H1 (cell line): ENCODE measurements at regions not wholly inside any gene's neighbourhood (a gene's known extent, or its start where the extent isn't known, plus 50 kb on each side); places are given as distances from the start of the nearest gene placed in this dataset.

Experiments
- CTCF ChIA-PET: fragments of 300-600 bp; sonication (Branson Sonifier 250); formaldehyde crosslinking; loops from one replicate; lab custom pipeline; 2021; ENCODE audit not compliant: partially characterized antibody; lab: Charles Lee
- POLR2A ChIA-PET: fragments of 300-600 bp; sonication (Branson Sonifier 250); formaldehyde crosslinking; loops from one replicate; lab custom pipeline; 2021; ENCODE audit warnings: inconsistent platforms; ENCODE audit not compliant: partially characterized antibody; lab: Charles Lee
- DNase-seq, 2 experiments: peaks; one replicate each; pipeline versions ENCODE4 v3.0.0 to v3.0.0-alpha.2; 2010 to 2022; ENCODE audit warnings: low spot score in 2 of 2, low read depth in 1 of 2, mixed read lengths in 1 of 2
- FAIRE-seq: peaks from 2 replicates; lab custom pipeline; 2011; peaks lifted over from hg19 to GRCh38; lab: Jason Lieb, UNC
- H2AFZ ChIP-seq: 2 replicates; pipeline ENCODE4 v1.8.1; 2012; ENCODE audit warnings: low read length, inconsistent platforms
- H2AK5ac ChIP-seq: 2 replicates; pipeline ENCODE4 v1.6.1; 2013; ENCODE audit warnings: low read depth, low read length
- H2BK120ac ChIP-seq: replicated peaks from 2 replicates; pipeline ENCODE3; 2013; ENCODE audit warnings: low read depth, low read length, inconsistent platforms
- H2BK12ac ChIP-seq: 2 replicates; pipeline ENCODE4 v1.6.1; 2013; ENCODE audit warnings: low read depth, low read length
- H2BK15ac ChIP-seq: 2 replicates; pipeline ENCODE4 v1.6.1; 2013; ENCODE audit warnings: low read length
- H2BK20ac ChIP-seq: 2 replicates; pipeline ENCODE4 v1.6.1; 2013; ENCODE audit warnings: low read length
- H2BK5ac ChIP-seq: 2 replicates; pipeline ENCODE4 v1.6.1; 2013; ENCODE audit warnings: low read depth, low read length
- H3K14ac ChIP-seq: 2 replicates; pipeline ENCODE4 v1.6.1; 2013; ENCODE audit warnings: inconsistent platforms; ENCODE audit not compliant: insufficient read length
- H3K18ac ChIP-seq: 2 replicates; pipeline ENCODE4 v1.6.1; 2013; ENCODE audit warnings: low read length; ENCODE audit errors: extremely low read depth
- H3K23ac ChIP-seq: 2 replicates; pipeline ENCODE4 v1.6.1; 2013; ENCODE audit warnings: inconsistent platforms; ENCODE audit not compliant: insufficient read length
- H3K23me2 ChIP-seq: 2 replicates; pipeline ENCODE4 v1.6.1; 2013; ENCODE audit warnings: low read depth, low read length
- H3K27ac ChIP-seq: 2 replicates; pipeline ENCODE4 v1.6.1; 2011; ENCODE audit warnings: low read depth, low read length, inconsistent platforms
- H3K27me3 ChIP-seq, 4 experiments: replicated peaks in 1 of 4; 1 replicate in 1 of 4; 2 replicates in 3 of 4; pipeline versions ENCODE4 v1.6.1 to v1.8.1; 2011 to 2013; ENCODE audit warnings: low read length in 3 of 4, mild to moderate bottlenecking in 3 of 4, inconsistent platforms in 2 of 4, mixed read lengths in 2 of 4, moderate library complexity in 1 of 4; ENCODE audit not compliant: control insufficient read depth in 3 of 4, insufficient read depth in 3 of 4; ENCODE audit errors: extremely low read depth in 1 of 4
- H3K36me3 ChIP-seq, 4 experiments: 2 replicates each; pipeline versions ENCODE4 v1.6.1 to v1.8.1; 2011 to 2013; ENCODE audit warnings: mild to moderate bottlenecking in 4 of 4, low read length in 3 of 4, moderate library complexity in 2 of 4, control low read depth in 1 of 4, inconsistent platforms in 1 of 4; ENCODE audit not compliant: insufficient read depth in 4 of 4, control insufficient read depth in 2 of 4
- H3K4ac ChIP-seq: replicated peaks from 2 replicates; pipeline ENCODE3; 2013; ENCODE audit warnings: low read length, low read depth, mixed read lengths, inconsistent platforms; ENCODE audit not compliant: insufficient read length
- H3K4me1 ChIP-seq, 4 experiments: replicated peaks in 1 of 4; 1 replicate in 1 of 4; 2 replicates in 3 of 4; pipeline versions ENCODE4 v1.6.1 to v1.8.1; 2011 to 2013; ENCODE audit warnings: low read length in 3 of 4, inconsistent platforms in 2 of 4, mixed read lengths in 1 of 4; ENCODE audit not compliant: insufficient read depth in 4 of 4, control insufficient read depth in 3 of 4
- H3K4me2 ChIP-seq, 2 experiments: 2 replicates each; pipeline versions ENCODE4 v1.6.1 to v1.8.1; 2011 to 2013; ENCODE audit warnings: low read depth in 2 of 2, low read length in 2 of 2, control low read depth in 1 of 2, inconsistent platforms in 1 of 2, mild to moderate bottlenecking in 1 of 2; ENCODE audit not compliant: insufficient read depth in 1 of 2
- H3K4me3 ChIP-seq, 4 experiments: fragments of 200-600, 300-600 bp in 1 of 4; sonication (generic), shearing (Covaris generic), sonication (Bioruptor Twin) in 1 of 4; 2 replicates each; pipeline versions ENCODE4 v1.5.1 to v1.8.1; 2011 to 2016; ENCODE audit warnings: low read length in 4 of 4, low read depth in 3 of 4, control low read depth in 2 of 4, inconsistent platforms in 2 of 4, mild to moderate bottlenecking in 2 of 4, mixed read lengths in 1 of 4, moderate library complexity in 1 of 4; ENCODE audit not compliant: insufficient read depth in 2 of 4; ENCODE audit errors: extremely low read depth in 1 of 4
- H3K56ac ChIP-seq: replicated peaks from 2 replicates; pipeline ENCODE3; 2013; ENCODE audit warnings: low read depth, mild to moderate bottlenecking, mixed read lengths, low read length, inconsistent platforms; ENCODE audit not compliant: insufficient read length
- H3K79me1 ChIP-seq: 2 replicates; pipeline ENCODE4 v1.6.1; 2013; ENCODE audit warnings: low read depth, low read length, control low read depth
- H3K79me2 ChIP-seq, 2 experiments: 2 replicates each; pipeline versions ENCODE4 v1.6.1 to v1.8.1; 2012 to 2013; ENCODE audit warnings: low read length in 2 of 2, mild to moderate bottlenecking in 2 of 2, inconsistent platforms in 1 of 2; ENCODE audit not compliant: insufficient read depth in 2 of 2, control insufficient read depth in 1 of 2
- H3K9ac ChIP-seq, 4 experiments: replicated peaks in 1 of 4; 1 replicate in 1 of 4; 2 replicates in 3 of 4; pipeline versions ENCODE4 v1.6.1 to v1.8.1; 2011 to 2013; ENCODE audit warnings: low read depth in 3 of 4, low read length in 3 of 4, control low read depth in 2 of 4, mild to moderate bottlenecking in 2 of 4, moderate library complexity in 2 of 4, inconsistent platforms in 1 of 4; ENCODE audit errors: extremely low read depth in 1 of 4
- H3K9me3 ChIP-seq, 2 experiments: 2 replicates each; pipeline versions ENCODE4 v1.6.1 to v1.8.1; 2012 to 2013; ENCODE audit warnings: mild to moderate bottlenecking in 2 of 2, moderate library complexity in 2 of 2, control low read depth in 1 of 2, inconsistent platforms in 1 of 2, low read depth in 1 of 2, low read length in 1 of 2, mixed read lengths in 1 of 2; ENCODE audit not compliant: insufficient read depth in 2 of 2
- H4K20me1 ChIP-seq, 2 experiments: replicated peaks in 1 of 2; 2 replicates each; pipeline versions ENCODE3 to v1.8.1; 2011 to 2013; ENCODE audit warnings: inconsistent platforms in 2 of 2, low read length in 2 of 2, mild to moderate bottlenecking in 1 of 2; ENCODE audit not compliant: insufficient read depth in 2 of 2, control insufficient read depth in 1 of 2
- H4K5ac ChIP-seq: 2 replicates; pipeline ENCODE4 v1.6.1; 2013; ENCODE audit warnings: low read length, low read depth, mixed read lengths, inconsistent platforms; ENCODE audit not compliant: insufficient read length
- H4K8ac ChIP-seq: 2 replicates; pipeline ENCODE4 v1.8.0; 2013; ENCODE audit warnings: mild to moderate bottlenecking, moderate library complexity, low read length, inconsistent platforms; ENCODE audit not compliant: insufficient read depth; ENCODE audit errors: extremely low read depth
- H4K91ac ChIP-seq: replicated peaks from 2 replicates; pipeline ENCODE3; 2013; ENCODE audit warnings: low read length, mixed read lengths, inconsistent platforms; ENCODE audit not compliant: insufficient read length
- BACH1 ChIP-seq: IDR thresholded peaks from 2 replicates; pipeline ENCODE4 v1.6.1; 2012; ENCODE audit warnings: low read length, improper control_type of control experiment
- CREB1 ChIP-seq: IDR thresholded peaks from 2 replicates; pipeline ENCODE4 v1.6.1; 2012; ENCODE audit warnings: inconsistent platforms
- GTF2F1 ChIP-seq: IDR thresholded peaks from 2 replicates; pipeline ENCODE4 v1.6.1; 2012; ENCODE audit warnings: low read depth, low read length, improper control_type of control experiment, borderline replicate concordance
- JUND ChIP-seq: IDR thresholded peaks from 2 replicates; pipeline ENCODE4 v1.6.1; 2011; ENCODE audit warnings: mild to moderate bottlenecking, improper control_type of control experiment, low read length
- MAFK ChIP-seq: IDR thresholded peaks from 2 replicates; pipeline ENCODE4 v1.6.1; 2012; ENCODE audit warnings: low read depth, mild to moderate bottlenecking, improper control_type of control experiment, low read length
- NANOG ChIP-seq: IDR thresholded peaks from 2 replicates; pipeline ENCODE4 v1.6.1; 2011; ENCODE audit warnings: low read length, low read depth, mild to moderate bottlenecking, inconsistent platforms; ENCODE audit not compliant: insufficient read depth, poor library complexity, severe bottlenecking
- POLR2AphosphoS5 ChIP-seq: IDR thresholded peaks from 2 replicates; pipeline ENCODE4 v1.6.1; 2011; ENCODE audit warnings: low read depth, low read length
- RAD21 ChIP-seq, 2 experiments: IDR thresholded peaks in 1 of 2; conservative IDR thresholded peaks in 1 of 2; 2 replicates each; pipeline ENCODE4 v1.6.1; 2011; ENCODE audit warnings: low read depth in 2 of 2, low read length in 2 of 2, improper control_type of control experiment in 1 of 2, inconsistent platforms in 1 of 2, mild to moderate bottlenecking in 1 of 2, moderate library complexity in 1 of 2
- RFX5 ChIP-seq: IDR thresholded peaks from 2 replicates; pipeline ENCODE4 v1.6.1; 2011; ENCODE audit warnings: low read depth, low read length, improper control_type of control experiment, borderline replicate concordance
- SIN3A ChIP-seq, 2 experiments: IDR thresholded peaks in 1 of 2; conservative IDR thresholded peaks in 1 of 2; 2 replicates each; pipeline ENCODE4 v1.6.1; 2011 to 2012; ENCODE audit warnings: low read length in 2 of 2, improper control_type of control experiment in 1 of 2, low read depth in 1 of 2, mild to moderate bottlenecking in 1 of 2
- TCF12 ChIP-seq: IDR thresholded peaks from 2 replicates; pipeline ENCODE4 v1.6.1; 2011; ENCODE audit warnings: low read depth, mild to moderate bottlenecking, low read length
- WGBS, 2 experiments: shearing (Covaris generic) in 1 of 2; methylation state at CpG; one replicate each; pipeline versions ENCODE4 v1.1.6 to v1.1.7; 2013 to 2015; ENCODE audit warnings: low lambda C conversion rate in 2 of 2, mixed read lengths in 2 of 2, inconsistent platforms in 1 of 2, low coverage in 1 of 2, missing lambda C conversion rate in 1 of 2; ENCODE audit not compliant: insufficient replicate concordance in 2 of 2, insufficient coverage in 1 of 2, insufficient read length in 1 of 2; ENCODE audit errors: extremely low coverage in 1 of 2, missing lambda C conversion rate in 1 of 2; 5-methylcytosine and 5-hydroxymethylcytosine counted together
- TF ChIP-seq, protein P1 (sequence below): IDR thresholded peaks from 2 replicates; pipeline ENCODE4 v1.6.1; 2012; ENCODE audit warnings: inconsistent platforms

DNA sequence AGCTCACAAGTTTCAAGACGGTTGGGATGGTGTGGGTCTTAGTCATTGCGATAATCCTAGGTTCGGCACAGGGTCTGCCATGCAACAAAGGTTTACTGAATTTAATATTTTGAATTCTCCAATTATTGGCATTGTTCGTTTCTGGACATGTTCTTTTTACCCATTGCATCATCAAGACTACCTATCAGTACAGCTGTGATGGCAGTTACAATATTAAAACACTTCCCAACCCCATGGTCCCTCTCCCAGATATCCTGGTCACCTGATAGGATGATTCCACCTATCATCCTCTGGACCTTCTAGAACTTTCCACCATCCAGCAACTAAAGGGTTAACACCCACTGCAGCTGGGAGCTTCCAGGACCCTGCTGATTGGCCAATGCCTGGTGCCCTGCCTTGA lies 377.8 kb upstream of the PRKCQ start:
- H2BK5ac ChIP-seq, result no peak overlapping the region
- H3K9ac ChIP-seq, result no peak overlapping the region
- H3K56ac ChIP-seq, result no peak overlapping the region
- no peak overlapping the region for H4K91ac ChIP-seq
- no peaks in the 10 kb centered on the region for H3K23me2 ChIP-seq
- POLR2A ChIA-PET, result no interaction called here
- H2AFZ ChIP-seq, result no peak overlapping the region
- 88% methylated on average over 4 of the region's 4 CpGs; no CpG with 5 or more reads in 1 of the 2 experiments for WGBS, 2 experiments
- H4K5ac ChIP-seq, result no peak overlapping the region
- H3K4me1 ChIP-seq, result no peaks in the 10 kb centered on the region
- FAIRE-seq (no peak), DNase-seq (no peak)
- no peaks in the 10 kb centered on the region for H3K79me2 ChIP-seq
- H3K27me3 ChIP-seq, result no peaks in the 10 kb centered on the region
- H3K4ac ChIP-seq, result no peak overlapping the region
- H3K4me2 ChIP-seq, result no peak overlapping the region
- H3K9me3 ChIP-seq, result 0 out of 4 replicates have a peak, but pooled peaks cover 0 to 2% of the 10 kb centered on the region in 2 experiments
- no peak overlapping the region for H4K8ac ChIP-seq
- H3K79me1 ChIP-seq, result no peaks in the 10 kb centered on the region
- H2BK15ac ChIP-seq, result no peak overlapping the region
- no peak overlapping the region for H2AK5ac ChIP-seq
- CTCF ChIA-PET, result interaction anchor here (1.1 to 1.2 kb wide), 2 partner anchors 24 to 39 kb away, joined by 3 read pairs; no protein-coding TSS in a partner anchor
- no peak overlapping the region for H2BK12ac ChIP-seq
- no peak overlapping the region for H3K27ac ChIP-seq
- H3K36me3 ChIP-seq, result no peaks in the 10 kb centered on the region
- no peak overlapping the region for H3K18ac ChIP-seq
- H4K20me1 ChIP-seq, result no peaks in the 10 kb centered on the region
- no peak overlapping the region for H2BK20ac ChIP-seq
- no peak overlapping the region for H3K14ac ChIP-seq
- no peak overlapping the region for H3K4me3 ChIP-seq
- no peak overlapping the region for H2BK120ac ChIP-seq
- no peak overlapping the region for H3K23ac ChIP-seq
- TF ChIP-seq SIN3A (conservative IDR thresholded peaks at IDR 0.05 in 1 of 2, IDR thresholded peaks at IDR 0.05 in 1 of 2; ENCODE audit: low read depth in 1 of 2, low read length in 2 of 2) (no peak), TCF12 (no peak), GTF2F1 (no peak), MAFK (no peak), JUND (no peak), POLR2AphosphoS5 (no peak), NANOG (no peak), CREB1 (no peak), RAD21 (IDR thresholded peaks at IDR 0.05 in 1 of 2, conservative IDR thresholded peaks at IDR 0.05 in 1 of 2; ENCODE audit: low read depth in 2 of 2, low read length in 2 of 2) (no peak), RFX5 (no peak), BACH1 (no peak)
- TF ChIP-seq, protein P1, sequence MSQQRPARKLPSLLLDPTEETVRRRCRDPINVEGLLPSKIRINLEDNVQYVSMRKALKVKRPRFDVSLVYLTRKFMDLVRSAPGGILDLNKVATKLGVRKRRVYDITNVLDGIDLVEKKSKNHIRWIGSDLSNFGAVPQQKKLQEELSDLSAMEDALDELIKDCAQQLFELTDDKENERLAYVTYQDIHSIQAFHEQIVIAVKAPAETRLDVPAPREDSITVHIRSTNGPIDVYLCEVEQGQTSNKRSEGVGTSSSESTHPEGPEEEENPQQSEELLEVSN, result no peak
